Iris pigment epithelial cell (primary cell): ENCODE measurements at regions not wholly inside any gene's neighbourhood (a gene's known extent, or its start where the extent isn't known, plus 50 kb on each side); places are given as distances from the start of the nearest gene placed in this dataset.

Experiments
- DNase-seq: peaks from one replicate; pipeline ENCODE4 v3.0.0-alpha.2; 2011; ENCODE audit warnings: low read depth

DNA sequence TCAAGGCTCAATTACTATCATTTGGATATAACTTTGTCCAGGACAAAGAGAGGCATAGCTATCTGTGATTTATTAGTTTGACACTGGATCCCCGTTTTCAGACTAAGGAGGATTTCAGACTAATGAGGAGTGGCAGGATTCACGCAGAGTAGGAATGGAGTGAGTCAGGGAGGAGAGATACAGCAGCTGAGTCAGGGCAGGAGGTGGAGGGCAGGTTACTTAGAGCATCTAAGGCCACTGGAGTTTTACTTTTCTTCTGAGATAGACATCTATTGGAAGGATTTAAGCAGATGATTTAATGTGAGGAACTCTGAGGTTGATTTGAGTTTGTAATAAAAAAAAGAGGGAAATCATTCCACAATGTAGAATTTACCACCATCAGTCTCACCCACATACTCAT, 110.6 kb downstream of the RPIA start:
- peak; percentile 13 for DNase-seq

- no peak for DNase-seq
Measured at GRCh38 chr2:88807237-88807962, 115.9 kb downstream of the RPIA start.

GRCh38 chr2:88808083-88808482, 116.6 kb downstream of the RPIA start:
- no peak for DNase-seq

DNA sequence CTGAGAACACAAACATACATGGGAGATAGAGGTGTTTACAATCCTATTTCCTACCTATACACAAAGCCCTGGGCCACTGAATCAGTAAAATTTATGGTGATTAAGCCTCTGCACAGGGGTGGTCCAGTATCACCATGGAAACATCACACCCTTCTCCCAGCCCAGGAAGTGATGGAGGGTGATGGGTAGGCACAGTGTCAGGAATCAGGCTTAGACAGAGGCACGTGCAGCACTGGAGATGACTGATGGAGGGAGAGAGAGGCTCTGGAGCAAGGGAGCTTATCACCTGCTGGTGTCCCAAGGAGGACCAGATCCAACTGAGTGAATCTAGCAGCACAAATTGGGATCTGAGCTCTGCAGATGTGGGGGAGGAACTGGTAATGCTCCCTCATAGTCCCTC, 117.2 kb downstream of the RPIA start:
- no peak for DNase-seq

DNA sequence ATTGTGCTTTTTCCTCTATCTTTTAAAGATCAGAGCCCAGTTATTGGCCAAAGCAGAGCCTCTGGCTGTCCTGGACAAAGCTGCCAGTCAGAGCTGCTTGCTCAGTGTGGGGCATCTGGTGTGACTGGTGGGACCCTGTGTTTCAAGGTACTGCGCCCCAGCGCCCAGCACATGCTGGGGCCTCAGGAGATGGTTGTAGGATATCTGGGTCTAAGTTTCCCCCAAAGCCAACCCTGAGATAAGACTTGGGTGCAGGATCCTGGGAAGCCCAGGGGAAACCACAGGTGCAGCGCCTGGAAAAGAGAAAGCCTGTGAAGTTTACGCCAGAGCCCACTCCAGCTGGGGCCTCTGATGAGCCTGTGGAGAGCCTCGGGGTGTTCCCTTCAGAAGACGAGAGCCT, 117.7 kb downstream of the RPIA start:
- DNase-seq: no peak

DNA sequence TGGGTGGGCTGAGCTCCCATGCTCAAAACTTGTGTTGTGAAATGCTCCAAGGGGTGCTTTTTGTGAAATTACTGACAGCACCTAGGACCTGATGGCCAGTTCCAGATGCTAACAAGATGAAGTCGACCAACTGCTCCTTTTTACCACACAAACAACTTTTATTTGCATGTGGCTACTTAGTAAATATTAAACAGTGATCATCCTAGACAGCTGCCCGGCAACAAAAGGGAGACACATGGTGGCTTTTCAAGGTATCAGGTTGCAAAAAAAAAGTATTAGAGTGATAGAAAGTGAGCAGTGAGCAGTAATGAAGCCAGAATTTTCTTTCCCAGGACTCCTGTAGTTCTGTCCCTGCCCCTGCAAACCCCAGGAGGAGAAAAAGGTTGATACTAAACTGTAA, 118.5 kb downstream of the RPIA start:
- no peak for DNase-seq

DNA sequence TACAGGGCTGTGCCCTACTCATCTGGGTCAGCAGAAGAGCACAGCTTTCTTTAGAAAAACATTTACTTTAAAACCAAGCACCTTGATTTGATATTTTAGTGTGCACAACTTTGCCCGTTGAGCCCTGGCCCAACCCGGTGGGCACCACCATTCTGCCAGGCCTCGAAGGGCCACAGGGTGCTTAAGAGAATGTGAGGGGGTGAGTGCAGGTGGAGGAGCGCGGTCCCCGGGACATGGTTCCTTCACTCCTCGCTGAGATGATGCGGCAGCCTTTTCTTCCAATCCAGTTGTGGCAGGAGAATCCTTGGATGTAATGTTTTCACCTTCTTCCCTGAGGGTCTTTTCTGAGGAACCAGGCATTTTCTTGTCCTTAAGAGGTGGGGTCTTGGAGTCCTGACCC, 119.0 kb downstream of the RPIA start:
- DNase-seq: no peak

GRCh38 chr2:88811233-88811632, 119.8 kb downstream of the RPIA start:
- no peak for DNase-seq

DNA sequence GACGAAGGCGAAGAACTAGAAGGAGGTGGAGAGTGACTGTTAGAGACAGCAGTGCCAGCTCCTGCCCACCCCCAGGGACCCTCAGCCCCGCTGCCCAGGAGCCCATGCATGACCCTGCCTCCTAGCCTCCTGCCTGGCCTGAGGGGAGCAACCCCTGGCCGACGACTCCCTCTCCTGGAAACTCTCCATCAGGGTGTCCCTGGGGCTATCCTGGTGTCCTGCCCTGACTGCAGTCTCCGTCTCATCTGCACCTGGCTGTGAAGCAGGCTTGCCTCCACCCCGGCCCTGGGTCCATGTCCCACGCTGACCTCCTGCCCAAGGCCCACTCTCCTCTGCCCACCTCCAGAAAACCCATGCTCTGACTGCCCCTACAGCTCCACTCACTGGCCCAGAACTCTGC, 120.2 kb downstream of the RPIA start:
- no peak for DNase-seq

DNA sequence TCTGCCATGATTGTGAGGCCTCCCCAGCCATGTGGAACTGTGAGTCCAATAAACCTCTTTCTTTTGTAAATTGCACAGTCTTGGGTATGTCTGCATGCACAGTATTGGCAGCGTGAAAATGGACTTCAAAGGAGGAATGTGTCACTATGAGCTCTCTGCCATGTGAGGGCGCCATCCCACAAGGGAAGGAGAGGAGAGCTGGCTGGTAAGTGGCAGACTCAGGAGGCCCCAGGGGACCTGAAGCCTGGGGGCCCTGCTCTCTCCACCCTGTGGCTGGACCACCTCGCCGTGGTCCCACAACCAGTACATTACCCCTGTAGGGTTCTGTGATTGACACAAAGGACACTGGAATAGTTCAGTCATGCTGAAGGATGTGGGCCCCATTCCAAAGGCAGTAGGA, 122.1 kb downstream of the RPIA start:
- DNase-seq: no peak

DNA sequence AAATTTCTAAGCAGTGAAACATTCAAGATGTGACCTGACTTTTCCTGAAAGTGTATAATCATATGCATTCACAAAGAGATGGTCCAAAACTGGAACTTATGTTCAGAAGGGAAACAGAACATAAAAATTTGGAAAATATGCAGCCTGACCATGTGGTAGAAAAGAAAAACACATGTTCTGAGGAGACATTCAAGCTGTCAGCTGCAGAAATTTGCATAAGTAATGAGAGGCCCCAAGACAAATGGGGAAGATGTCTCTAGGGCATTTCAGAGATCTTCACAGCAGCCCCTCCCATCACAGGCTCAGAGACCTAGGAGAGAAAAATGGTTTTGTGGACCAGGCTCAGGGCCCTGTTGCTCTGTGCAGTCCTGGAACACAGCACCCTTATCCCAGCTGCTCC, 123.8 kb downstream of the RPIA start:
- no peak for DNase-seq

- DNase-seq: no peak
Measured at GRCh38 chr2:88815697-88816096, 124.2 kb downstream of the RPIA start.

DNA sequence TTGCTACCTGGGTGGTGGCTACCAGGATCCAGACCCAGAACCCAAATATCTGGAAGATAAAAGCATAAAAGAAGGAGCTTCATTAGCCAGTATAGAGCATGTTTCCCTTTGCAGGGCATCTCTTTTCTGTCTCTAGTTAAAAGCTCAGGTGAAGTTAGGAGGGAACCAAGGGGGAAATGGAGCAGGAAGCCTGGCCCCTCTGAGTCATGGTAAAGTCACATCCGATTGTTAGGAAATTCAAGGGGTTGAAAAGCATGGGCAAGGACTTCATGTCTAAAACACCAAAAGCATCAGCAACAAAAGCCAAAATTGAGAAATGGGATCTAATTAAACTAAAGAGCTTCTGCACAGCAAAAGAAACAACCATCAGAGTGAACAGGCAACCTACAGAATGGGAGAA, 126.9 kb downstream of the RPIA start:
- DNase-seq: no peak

DNA sequence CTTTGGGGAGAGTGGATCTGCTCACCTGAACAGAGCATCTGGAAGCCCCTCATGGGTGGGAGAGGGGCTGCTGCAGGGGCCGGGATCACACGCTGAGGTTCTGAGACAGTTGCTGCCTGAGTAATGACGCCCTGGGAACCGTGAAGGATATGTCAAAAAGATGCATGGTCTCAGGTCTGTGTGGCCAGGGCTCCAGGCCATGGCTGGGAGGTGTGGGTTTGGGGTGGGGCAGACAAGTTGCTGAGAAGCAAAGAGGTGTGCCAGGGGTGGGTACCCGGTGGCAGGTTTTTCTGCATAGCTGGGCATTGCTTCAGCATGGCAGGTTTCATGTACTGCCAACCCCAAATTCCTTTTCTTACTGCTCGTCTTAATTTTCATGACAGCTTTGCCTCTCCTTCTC, 133.5 kb downstream of the RPIA start:
- DNase-seq: no peak

DNA sequence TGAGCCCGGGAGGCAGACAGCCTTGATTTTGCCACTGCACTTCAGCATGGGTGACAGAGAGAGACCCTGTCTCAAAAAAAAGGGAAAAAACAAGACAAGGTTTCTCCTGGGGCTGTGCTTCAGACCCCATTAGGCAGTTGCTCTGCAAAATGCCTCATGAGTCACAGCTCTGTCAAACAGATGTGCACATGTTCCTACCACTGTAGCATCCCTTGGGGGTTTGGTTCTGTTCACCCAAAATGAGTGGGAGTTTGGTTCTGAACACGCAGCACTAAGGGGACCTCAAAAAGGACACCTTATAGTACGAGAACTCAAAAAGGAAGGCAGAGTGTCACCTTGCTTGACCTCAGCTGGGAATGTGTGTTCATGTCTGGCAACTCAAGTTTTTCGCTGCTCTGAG, 134.9 kb downstream of the RPIA start:
- DNase-seq: no peak

- DNase-seq: no peak
Measured at GRCh38 chr2:88827821-88828220, 136.3 kb downstream of the RPIA start.

GRCh38 chr2:88828397-88829137, 137.1 kb downstream of the RPIA start:
- peak; percentile 31 for DNase-seq

- no peak for DNase-seq
Measured at GRCh38 chr2:88829607-88830463, 138.4 kb downstream of the RPIA start.

GRCh38 chr2:88831071-88831791, 139.8 kb downstream of the RPIA start:
- DNase-seq: peak; percentile 7

GRCh38 chr2:88831792-88832248, 140.3 kb downstream of the RPIA start:
- peak; percentile 59 for DNase-seq

- no peak for DNase-seq
Measured at GRCh38 chr2:88832311-88832991, 141.0 kb downstream of the RPIA start.
